ENCODE measurements at regions not wholly inside any gene's neighbourhood (a gene's known extent, or its start where the extent isn't known, plus 50 kb on each side); places are given as distances from the start of the nearest gene placed in this dataset.

- TF ChIP-seq CTCF (IDR thresholded peaks at IDR 0.05; ENCODE audit: low read depth, low read length, missing input control) (no peak), TAF1 (conservative IDR thresholded peaks at IDR 0.05) (no peak), RAD21 (IDR thresholded peaks at IDR 0.05) (no peak), MAX (IDR thresholded peaks at IDR 0.05) (no peak), REST (IDR thresholded peaks at IDR 0.05) (no peak), ATF3 (IDR thresholded peaks at IDR 0.05) (no peak), EGR1 (IDR thresholded peaks at IDR 0.05; ENCODE audit: low read depth in 2 of 2) (no peak), RXRA (IDR thresholded peaks at IDR 0.05) (no peak)
These were observed 206.0 kb downstream of the DIPK2A start for GRCh38 chr3:144177649-144178048.
